NCI-H524 (cell line): ENCODE measurements at regions not wholly inside any gene's neighbourhood (a gene's known extent, or its start where the extent isn't known, plus 50 kb on each side); places are given as distances from the start of the nearest gene placed in this dataset.

ENCODE experiments used
- DNase-seq, 2 experiments: peaks; one replicate each; lab custom pipeline; 2025; lab: John Stamatoyannopoulos, UW

GRCh38 chr2:41724465-41724864 is 323.4 kb upstream of the PKDCC start:
- DNase-seq = no peak

- DNase-seq = no peak
These were observed 321.9 kb upstream of the PKDCC start for GRCh38 chr2:41725901-41726300.

GRCh38 chr2:41726364-41726763 is 321.5 kb upstream of the PKDCC start:
- DNase-seq = no peak

GRCh38 chr2:41727152-41727551 is 320.7 kb upstream of the PKDCC start:
- DNase-seq = no peak

- DNase-seq = no peak
These were observed 320.1 kb upstream of the PKDCC start for GRCh38 chr2:41727711-41728110.

GRCh38 chr2:41728788-41729338 is 319.0 kb upstream of the PKDCC start:
- DNase-seq = no peak

- no peak for DNase-seq
These were observed 317.9 kb upstream of the PKDCC start for GRCh38 chr2:41729800-41730364.

- no peak for DNase-seq
These were observed 312.8 kb upstream of the PKDCC start for GRCh38 chr2:41735006-41735405.

- no peak for DNase-seq
These were observed 312.3 kb upstream of the PKDCC start for GRCh38 chr2:41735476-41735875.

- DNase-seq = peak; percentile 34 to 85
These were observed 311.7 kb upstream of the PKDCC start for GRCh38 chr2:41736105-41736567.

- no peak for DNase-seq
These were observed 311.2 kb upstream of the PKDCC start for GRCh38 chr2:41736586-41736985.

GRCh38 chr2:41737888-41738287 is 309.9 kb upstream of the PKDCC start:
- DNase-seq = no peak

GRCh38 chr2:41741951-41742595 is 305.7 kb upstream of the PKDCC start:
- DNase-seq = no peak

GRCh38 chr2:41743324-41743723 is 304.5 kb upstream of the PKDCC start:
- no peak for DNase-seq

- DNase-seq = no peak
These were observed 297.0 kb upstream of the PKDCC start for GRCh38 chr2:41750829-41751228.

- no peak for DNase-seq
These were observed 287.9 kb upstream of the PKDCC start for GRCh38 chr2:41759880-41760279.

- DNase-seq = peak in 1 of 2 experiments; percentile 18
These were observed 284.7 kb upstream of the PKDCC start for GRCh38 chr2:41763141-41763540.

- DNase-seq = no peak
These were observed 283.7 kb upstream of the PKDCC start for GRCh38 chr2:41764131-41764530.

- DNase-seq = no peak
These were observed 282.9 kb upstream of the PKDCC start for GRCh38 chr2:41764919-41765318.

GRCh38 chr2:41768310-41768709 is 279.5 kb upstream of the PKDCC start:
- DNase-seq = peak in 1 of 2 experiments; percentile 19

GRCh38 chr2:41771710-41772109 is 276.1 kb upstream of the PKDCC start:
- DNase-seq = no peak

GRCh38 chr2:41772697-41773096 is 275.1 kb upstream of the PKDCC start:
- DNase-seq = no peak

GRCh38 chr2:41774011-41774605 is 273.7 kb upstream of the PKDCC start:
- DNase-seq = peak; percentile 4 to 36
